ENCODE measurements at regions not wholly inside any gene's neighbourhood (a gene's known extent, or its start where the extent isn't known, plus 50 kb on each side); places are given as distances from the start of the nearest gene placed in this dataset.

GRCh38 chr10:3909339-3909738, 124.3 kb upstream of the KLF6 start:
- DNase-seq (no peak), ATAC-seq (ENCODE audit: insufficient read depth, low read depth) (no peak)
- Histone ChIP-seq H3K27me3 (ENCODE audit: insufficient read depth, low read length, poor library complexity) (no peaks in the 10 kb centered on the region), H3K4me3 (ENCODE audit: low read depth in 1 of 2, low read length in 2 of 2) (no peak overlapping the region), H4K20me1 (ENCODE audit: insufficient read depth, low read length) (no peaks in the 10 kb centered on the region), H3K27ac (ENCODE audit: low read length) (no peak overlapping the region), H3K9ac (ENCODE audit: low read depth, low read length) (no peak overlapping the region), H3K79me2 (ENCODE audit: insufficient read depth, low read length) (no peaks in the 10 kb centered on the region), H3K9me3 (ENCODE audit: insufficient read depth, low read length, severe bottlenecking) (no peaks in the 10 kb centered on the region), H3K4me2 (ENCODE audit: insufficient read depth, low read length) (no peak overlapping the region), H3K4me1 (ENCODE audit: insufficient read depth, low read length) (no peaks in the 10 kb centered on the region), H2AFZ (ENCODE audit: low read depth, low read length) (no peak overlapping the region), H3K36me3 (ENCODE audit: insufficient read depth, low read length) (no peaks in the 10 kb centered on the region)
- no peak for TF ChIP-seq EZH2 (IDR thresholded peaks at IDR 0.05; ENCODE audit: borderline replicate concordance, low read depth, low read length, severe bottlenecking)
- TF ChIP-seq CTCF (IDR thresholded peaks at IDR 0.05; ENCODE audit: borderline replicate concordance, extremely low read depth, low read length, poor library complexity, severe bottlenecking), result no peak

- Histone ChIP-seq H3K4me1 (ENCODE audit: insufficient read depth, low read length) (no peaks in the 10 kb centered on the region), H3K4me3 (ENCODE audit: low read depth in 1 of 2, low read length in 2 of 2) (no peak overlapping the region), H3K27ac (ENCODE audit: low read length) (no peak overlapping the region), H3K36me3 (ENCODE audit: insufficient read depth, low read length) (no peaks in the 10 kb centered on the region), H2AFZ (ENCODE audit: low read depth, low read length) (no peak overlapping the region), H4K20me1 (ENCODE audit: insufficient read depth, low read length) (no peaks in the 10 kb centered on the region), H3K27me3 (ENCODE audit: insufficient read depth, low read length, poor library complexity) (no peaks in the 10 kb centered on the region), H3K9ac (ENCODE audit: low read depth, low read length) (no peak overlapping the region), H3K4me2 (ENCODE audit: insufficient read depth, low read length) (no peak overlapping the region), H3K9me3 (ENCODE audit: insufficient read depth, low read length, severe bottlenecking) (no peaks in the 10 kb centered on the region), H3K79me2 (ENCODE audit: insufficient read depth, low read length) (no peaks in the 10 kb centered on the region)
- TF ChIP-seq EZH2 (IDR thresholded peaks at IDR 0.05; ENCODE audit: borderline replicate concordance, low read depth, low read length, severe bottlenecking) (no peak), CTCF (IDR thresholded peaks at IDR 0.05; ENCODE audit: borderline replicate concordance, extremely low read depth, low read length, poor library complexity, severe bottlenecking) (no peak)
- DNase-seq (no peak), ATAC-seq (ENCODE audit: insufficient read depth, low read depth) (no peak)
Measured at GRCh38 chr10:3908183-3908582, 123.2 kb upstream of the KLF6 start.

- Histone ChIP-seq H3K27ac (ENCODE audit: low read length) (no peak overlapping the region), H3K79me2 (ENCODE audit: insufficient read depth, low read length) (no peaks in the 10 kb centered on the region), H2AFZ (ENCODE audit: low read depth, low read length) (no peak overlapping the region), H4K20me1 (ENCODE audit: insufficient read depth, low read length) (no peaks in the 10 kb centered on the region), H3K9me3 (ENCODE audit: insufficient read depth, low read length, severe bottlenecking) (no peaks in the 10 kb centered on the region), H3K4me2 (ENCODE audit: insufficient read depth, low read length) (no peak overlapping the region), H3K36me3 (ENCODE audit: insufficient read depth, low read length) (no peaks in the 10 kb centered on the region), H3K27me3 (ENCODE audit: insufficient read depth, low read length, poor library complexity) (no peaks in the 10 kb centered on the region), H3K4me1 (ENCODE audit: insufficient read depth, low read length) (no peaks in the 10 kb centered on the region), H3K9ac (ENCODE audit: low read depth, low read length) (no peak overlapping the region), H3K4me3 (ENCODE audit: low read depth in 1 of 2, low read length in 2 of 2) (no peak overlapping the region)
- ATAC-seq (ENCODE audit: insufficient read depth, low read depth) (no peak), DNase-seq (no peak)
- TF ChIP-seq EZH2 (IDR thresholded peaks at IDR 0.05; ENCODE audit: borderline replicate concordance, low read depth, low read length, severe bottlenecking) (no peak), CTCF (IDR thresholded peaks at IDR 0.05; ENCODE audit: borderline replicate concordance, extremely low read depth, low read length, poor library complexity, severe bottlenecking) (no peak)
Measured at GRCh38 chr10:3907514-3907913, 122.5 kb upstream of the KLF6 start.

Data from DND-41 (cell line).